Skeletal muscle cell (primary cell): ENCODE measurements at regions not wholly inside any gene's neighbourhood (a gene's known extent, or its start where the extent isn't known, plus 50 kb on each side); places are given as distances from the start of the nearest gene placed in this dataset.

Experiments used
- DNase-seq: peaks from one replicate; pipeline ENCODE4 v3.0.0-alpha.2; 2010; ENCODE audit warnings: low read depth
- H3K4me3 ChIP-seq: 2 replicates; pipeline ENCODE4 v1.5.1; 2011; ENCODE audit warnings: low read depth, mild to moderate bottlenecking, control low read depth, low read length, moderate library complexity

DNA sequence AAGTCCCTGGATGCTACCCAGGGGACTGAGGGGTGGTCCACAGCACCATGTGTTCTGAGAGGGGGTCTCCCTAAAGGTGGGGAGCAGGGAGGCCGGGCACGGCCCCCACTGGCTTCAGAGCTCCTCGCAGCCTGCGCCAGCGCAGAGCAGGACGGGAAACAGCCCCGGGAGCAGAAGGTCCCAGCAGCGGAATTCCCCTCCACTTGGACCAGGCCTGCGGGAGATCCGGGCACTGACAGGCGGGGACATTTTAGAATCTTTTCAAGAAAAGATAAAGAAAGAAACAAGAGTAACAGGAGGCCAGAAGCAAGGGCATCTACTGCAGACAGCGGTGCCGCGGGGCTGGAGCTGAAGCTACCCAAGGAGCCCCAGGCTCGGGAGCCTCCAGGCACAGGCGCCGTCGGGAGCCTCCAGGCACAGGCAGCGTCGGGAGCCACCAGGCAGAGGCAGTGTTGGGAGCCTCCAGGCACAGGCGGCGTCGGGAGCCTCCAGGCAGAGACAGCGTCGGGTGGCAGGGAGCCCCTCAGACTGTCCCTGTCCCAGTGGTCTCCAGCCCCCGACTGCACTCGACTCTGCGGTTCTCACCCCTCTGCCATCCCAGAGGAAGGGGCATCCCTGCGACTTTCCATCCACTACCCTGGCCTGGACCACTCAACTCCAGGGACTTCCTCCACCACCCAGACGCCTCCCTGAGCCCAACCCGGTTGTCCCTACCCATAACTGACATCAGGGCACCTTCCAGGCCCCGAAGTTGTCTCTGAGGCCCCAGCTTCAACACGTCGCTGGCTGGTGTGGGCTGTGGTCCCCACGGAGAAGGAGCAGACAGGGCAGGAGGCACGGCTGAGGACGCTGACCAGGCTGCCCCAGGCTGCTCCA lies 211.1 kb downstream of the BRD1 start:
- H3K4me3 ChIP-seq: no peak overlapping the region
- DNase-seq: no peak

DNA sequence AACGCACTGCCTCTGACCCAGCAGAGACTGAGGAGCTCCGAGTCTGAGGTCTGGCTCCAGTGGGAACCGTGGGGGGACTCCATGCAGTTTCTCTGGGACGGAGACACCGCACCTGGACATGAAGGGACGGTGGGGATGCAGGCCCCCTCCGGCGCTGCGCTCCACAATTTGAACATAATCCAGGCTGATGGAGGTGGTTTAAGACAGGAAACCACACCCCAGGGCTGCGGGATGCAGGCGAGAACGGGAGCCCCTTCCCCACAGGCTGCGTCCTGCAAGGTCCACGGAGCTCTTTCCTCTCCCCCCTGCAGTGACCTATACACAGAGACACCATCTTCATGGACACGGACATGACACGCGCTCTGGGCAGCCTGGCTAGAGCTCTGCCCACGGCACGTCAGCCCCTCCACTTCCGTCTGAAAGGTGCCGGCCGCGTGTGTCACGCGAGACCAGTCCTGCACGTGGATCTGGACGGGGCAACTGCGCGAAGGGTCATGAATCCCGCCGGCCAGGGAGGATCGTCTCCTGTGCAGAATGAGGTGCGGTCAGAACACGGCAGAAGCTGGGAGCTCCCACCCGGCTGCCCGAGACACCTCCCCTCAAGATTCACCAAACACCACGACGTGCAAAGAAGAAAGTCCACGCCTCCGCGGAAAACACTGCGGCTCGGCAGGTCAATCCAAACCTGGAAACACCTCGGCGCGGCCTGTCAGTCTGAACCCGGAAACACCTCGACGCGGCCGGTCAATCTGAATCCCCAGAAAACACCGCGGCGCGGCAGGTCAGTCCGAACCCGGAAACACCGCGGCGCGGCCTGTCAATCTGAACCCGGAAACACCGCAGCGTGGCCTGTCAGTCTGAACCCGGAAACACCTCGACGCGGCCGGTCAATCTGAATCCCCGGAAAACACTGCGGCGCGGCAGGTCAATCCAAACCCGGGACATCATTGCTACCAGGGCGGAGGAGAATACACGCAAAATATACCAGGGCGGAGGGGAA lies 212.4 kb downstream of the BRD1 start:
- DNase-seq: no peak
- H3K4me3 ChIP-seq: no peak overlapping the region

DNA sequence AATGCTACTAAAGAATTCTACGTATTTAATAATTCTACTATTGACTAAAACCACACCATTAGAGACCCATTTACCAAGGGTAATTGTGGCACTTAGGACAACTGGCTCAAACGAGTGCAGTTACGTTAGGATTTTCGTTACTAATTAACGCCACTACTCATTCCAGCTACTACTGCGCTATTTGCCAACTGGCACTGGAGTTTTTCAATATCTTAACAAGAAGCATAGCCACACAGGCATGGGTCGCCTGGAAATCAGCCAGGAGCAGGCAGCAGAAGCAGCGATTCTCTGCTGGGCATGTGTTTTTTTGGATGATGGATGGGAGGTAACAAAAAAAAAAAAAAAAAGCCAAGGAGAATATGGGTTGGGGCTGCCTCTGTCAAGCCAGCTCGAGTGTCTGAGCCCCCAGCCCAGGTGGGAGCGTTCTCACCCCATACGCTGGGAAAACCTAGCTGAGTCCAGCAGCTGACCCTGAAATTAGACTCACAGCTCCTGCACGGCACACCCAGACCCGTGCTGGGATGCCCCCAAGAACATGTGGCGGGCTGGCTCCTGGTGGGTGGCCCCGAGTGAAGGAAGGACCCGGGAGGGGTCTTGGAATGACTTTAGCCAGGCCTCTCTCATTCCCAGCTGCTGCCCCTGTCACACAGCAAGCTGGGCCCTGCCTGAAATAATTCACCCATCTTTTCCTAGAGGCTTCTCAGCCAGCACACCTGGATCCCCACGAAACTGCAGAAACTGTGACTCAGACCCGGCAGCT lies 214.0 kb downstream of the BRD1 start:
- no peak overlapping the region for H3K4me3 ChIP-seq
- DNase-seq: no peak

- no peak overlapping the region for H3K4me3 ChIP-seq
- no peak for DNase-seq
Measured at GRCh38 chr22:49613108-49613507, 214.6 kb downstream of the BRD1 start.

GRCh38 chr22:49609207-49609876 lies 218.3 kb downstream of the BRD1 start:
- H3K4me3 ChIP-seq: no peak overlapping the region
- no peak for DNase-seq

DNA sequence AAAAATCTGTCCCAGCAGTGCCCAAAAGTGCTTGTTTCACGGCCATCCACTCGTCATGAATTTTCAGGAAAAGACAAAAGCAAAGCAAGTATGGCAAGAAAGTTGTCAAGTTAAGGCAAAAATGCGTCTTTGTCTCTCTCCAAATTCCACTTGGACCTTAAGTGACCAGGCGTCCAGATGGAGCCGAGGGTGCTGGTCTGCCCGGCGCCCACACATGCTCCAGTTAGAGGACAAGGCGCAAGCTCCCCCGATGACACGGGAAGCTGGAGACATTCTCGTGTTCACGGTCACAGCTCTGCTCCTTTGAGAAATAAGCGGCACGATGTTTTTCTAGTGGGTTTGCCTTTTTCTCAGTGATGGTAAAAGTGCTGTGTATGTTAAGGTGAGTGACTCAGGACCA lies 219.0 kb downstream of the BRD1 start:
- DNase-seq: no peak
- H3K4me3 ChIP-seq: no peak overlapping the region

DNA sequence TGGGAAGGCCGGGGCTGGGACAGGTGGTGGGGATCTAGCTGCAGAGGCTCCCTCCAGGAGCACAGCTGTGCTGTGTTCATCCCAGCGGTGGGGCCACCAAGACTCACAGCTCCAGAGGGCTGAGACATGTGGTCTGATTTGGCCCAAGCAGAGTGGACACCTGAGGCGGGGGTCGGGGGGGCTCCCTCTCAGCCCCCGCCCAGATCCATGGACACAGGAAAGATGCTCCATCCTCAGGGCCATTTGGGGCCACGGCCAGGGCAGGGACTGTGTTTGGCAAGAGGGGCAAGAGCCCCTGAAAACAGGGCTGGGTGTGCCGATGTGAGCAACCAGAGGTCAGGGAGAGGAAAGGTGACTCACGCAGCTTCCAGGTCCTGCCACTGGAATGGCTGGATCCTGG lies 219.4 kb downstream of the BRD1 start:
- H3K4me3 ChIP-seq: no peak overlapping the region
- no peak for DNase-seq

DNA sequence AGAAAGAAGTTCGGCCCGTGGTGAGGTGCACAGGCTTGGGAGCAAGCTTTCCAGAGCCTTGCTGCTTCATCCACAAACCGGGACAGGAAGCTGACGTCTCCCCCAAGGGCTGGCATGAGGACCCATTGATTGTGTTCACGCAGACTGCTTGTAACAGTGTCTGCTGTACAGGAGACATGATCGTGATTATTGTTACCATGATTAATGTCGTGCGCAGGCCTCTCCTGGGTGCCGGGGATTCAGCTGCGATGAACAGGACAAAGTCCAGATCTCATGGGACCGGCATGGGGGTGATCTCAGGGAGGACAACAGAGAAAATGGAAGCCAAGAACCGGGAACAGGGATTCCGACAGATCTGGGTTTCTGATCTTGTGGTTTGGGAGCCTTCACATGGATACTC lies 219.9 kb downstream of the BRD1 start:
- DNase-seq: no peak
- H3K4me3 ChIP-seq: no peak overlapping the region

DNA sequence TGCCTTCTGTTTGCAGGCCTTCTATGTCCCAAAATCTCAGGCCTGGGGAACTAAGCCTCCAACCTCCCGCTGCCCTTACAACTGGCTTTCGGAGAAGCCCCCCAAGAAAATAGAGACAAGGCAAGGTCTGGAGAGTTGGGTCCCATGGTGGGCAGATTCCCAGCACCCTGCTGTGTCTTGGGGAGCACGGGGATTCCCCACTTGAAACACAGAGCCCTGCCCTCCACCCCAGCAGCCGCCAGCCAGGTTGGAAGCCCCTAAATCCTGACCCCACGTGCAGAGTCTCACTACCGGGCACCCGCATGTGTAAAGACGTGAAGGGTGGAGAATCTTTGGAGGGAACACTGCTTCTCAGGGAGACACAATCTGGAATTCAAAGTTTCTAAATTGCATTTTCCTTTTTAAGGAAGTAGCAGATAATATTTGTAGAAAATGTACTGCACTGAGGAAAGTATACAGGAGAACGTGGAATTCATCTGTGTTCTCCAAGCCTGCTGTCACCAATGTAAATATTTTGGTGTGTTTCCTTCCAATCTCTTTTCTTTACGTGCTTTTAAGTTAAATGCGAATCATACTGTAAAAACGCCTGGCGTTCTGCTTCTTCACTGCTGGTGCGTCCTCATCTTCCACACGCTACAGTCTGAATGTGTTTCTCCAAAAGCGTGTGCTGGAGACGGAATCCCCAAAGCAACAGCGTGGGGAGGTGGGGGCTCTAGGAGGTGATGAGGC lies 220.9 kb downstream of the BRD1 start:
- H3K4me3 ChIP-seq: no peak overlapping the region
- no peak for DNase-seq

DNA sequence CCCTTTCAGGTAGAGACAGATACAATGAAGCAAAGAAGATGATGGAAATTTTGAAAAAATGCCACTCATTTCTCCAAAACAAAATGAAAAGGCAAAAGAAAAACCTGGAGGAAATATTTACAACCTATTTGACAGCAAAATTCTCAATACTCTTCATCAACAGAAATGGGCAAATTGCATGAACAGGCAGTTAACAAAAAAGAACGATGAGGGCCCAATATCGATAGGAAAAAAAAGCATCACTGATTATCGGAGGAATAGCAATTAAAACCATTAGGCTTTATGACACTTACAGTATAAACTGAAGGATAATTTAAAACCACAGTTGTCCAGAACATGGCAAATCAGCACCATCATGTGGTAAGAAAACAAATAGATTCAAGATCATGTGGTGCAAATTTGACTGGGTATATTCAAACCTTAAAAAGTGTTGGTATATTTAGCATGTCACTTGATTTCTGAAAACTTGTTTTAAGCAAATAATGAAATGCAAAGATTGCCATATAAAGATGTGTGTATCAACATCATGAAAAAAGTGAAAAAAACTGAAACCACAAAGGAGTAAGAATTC lies 222.9 kb downstream of the BRD1 start:
- no peak overlapping the region for H3K4me3 ChIP-seq
- DNase-seq: no peak

GRCh38 chr22:49603016-49603415 lies 224.7 kb downstream of the BRD1 start:
- H3K4me3 ChIP-seq: no peak overlapping the region
- no peak for DNase-seq

DNA sequence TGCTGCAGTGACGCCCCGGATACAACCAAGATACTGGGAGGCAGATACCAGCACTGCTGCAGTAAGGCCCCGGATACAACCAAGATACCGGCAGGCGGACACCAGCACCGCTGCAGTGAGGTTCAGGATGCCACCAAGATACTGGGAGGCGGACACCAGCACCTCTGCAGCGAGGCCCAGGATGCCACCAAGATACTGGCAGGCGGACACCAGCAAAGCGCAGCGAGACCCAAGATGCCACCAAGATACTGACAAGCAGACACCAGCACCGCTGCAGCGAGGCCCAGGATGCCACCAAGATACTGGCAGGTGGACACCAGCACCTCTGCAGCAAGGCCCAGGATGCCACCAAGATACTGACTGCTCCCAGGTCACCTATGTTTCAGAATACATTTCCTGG lies 225.2 kb downstream of the BRD1 start:
- H3K4me3 ChIP-seq: no peak overlapping the region
- DNase-seq: no peak

GRCh38 chr22:49601614-49602321 lies 225.9 kb downstream of the BRD1 start:
- DNase-seq: no peak
- no peak overlapping the region for H3K4me3 ChIP-seq

DNA sequence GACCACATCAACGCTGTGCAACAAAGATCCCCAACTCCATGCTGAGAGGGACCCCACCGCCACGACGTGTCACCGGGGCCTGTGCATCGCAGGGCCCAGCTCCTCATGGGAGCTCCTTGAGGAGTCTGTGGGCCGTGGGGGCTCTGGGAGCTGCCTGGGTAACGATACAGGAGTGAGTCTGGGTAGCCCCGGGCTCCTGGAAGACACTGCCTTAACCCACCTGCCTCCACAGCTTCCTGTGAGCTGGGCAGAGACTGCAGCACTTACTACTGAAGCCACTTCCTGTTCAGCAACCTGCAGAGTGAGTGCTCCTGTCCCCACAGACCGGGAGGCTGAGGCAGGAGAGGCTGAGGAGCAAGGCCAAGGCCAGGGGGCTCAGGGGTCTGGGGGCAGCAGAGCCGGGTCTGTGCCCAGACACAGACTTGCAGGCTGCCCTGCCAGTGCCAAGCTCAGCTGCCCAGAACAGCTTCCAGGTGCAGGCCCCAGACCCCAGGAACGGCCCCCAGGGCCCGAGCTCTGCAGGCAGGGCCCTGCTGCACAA lies 226.7 kb downstream of the BRD1 start:
- no peak overlapping the region for H3K4me3 ChIP-seq
- no peak for DNase-seq

GRCh38 chr22:49600468-49600867 lies 227.2 kb downstream of the BRD1 start:
- no peak overlapping the region for H3K4me3 ChIP-seq
- DNase-seq: no peak

GRCh38 chr22:49599691-49600455 lies 227.8 kb downstream of the BRD1 start:
- no peak overlapping the region for H3K4me3 ChIP-seq
- no peak for DNase-seq

DNA sequence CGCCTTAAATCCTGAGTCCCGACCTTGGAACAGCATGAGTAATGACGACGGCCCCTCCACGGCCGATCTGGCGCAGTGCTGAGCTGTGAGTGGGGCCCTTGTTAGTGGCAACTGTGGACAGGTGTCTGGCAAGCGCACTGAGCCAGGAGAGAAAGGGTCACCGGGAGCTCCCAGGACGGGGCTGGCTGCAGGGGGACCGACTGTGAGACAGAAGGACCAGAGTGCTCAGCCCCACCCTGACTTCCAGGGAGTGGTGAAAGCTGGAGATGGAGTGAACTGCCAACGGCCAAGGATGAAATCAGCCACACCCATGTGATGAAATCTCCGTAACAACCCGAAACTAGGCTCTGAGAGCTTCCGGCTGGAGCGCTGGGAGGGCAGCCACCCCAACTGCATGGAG lies 228.6 kb downstream of the BRD1 start:
- no peak overlapping the region for H3K4me3 ChIP-seq
- no peak for DNase-seq
